K562 (cell line): ENCODE measurements at regions not wholly inside any gene's neighbourhood (a gene's known extent, or its start where the extent isn't known, plus 50 kb on each side); places are given as distances from the start of the nearest gene placed in this dataset.

Source experiments
- CTCFL ChIP-seq: IDR thresholded peaks from 2 replicates; pipeline ENCODE4 v1.6.1; 2011; ENCODE audit warnings: borderline replicate concordance, low read depth, mild to moderate bottlenecking, moderate library complexity, low read length; ENCODE audit not compliant: insufficient read depth, poor library complexity, severe bottlenecking
- E2F1 ChIP-seq: sonication (generic); formaldehyde crosslinking; IDR thresholded peaks from 2 replicates; pipeline ENCODE4 v1.8.1; 2023; ENCODE audit warnings: mild to moderate bottlenecking, missing genetic modification reagents, moderate library complexity
- ETS1 ChIP-seq: conservative IDR thresholded peaks from 2 replicates; pipeline ENCODE4 v1.6.1; 2011; ENCODE audit warnings: low read depth, mild to moderate bottlenecking, low read length; ENCODE audit not compliant: control insufficient read depth
- HNRNPLL ChIP-seq: fragments of 200-400 bp; formaldehyde crosslinking; IDR thresholded peaks from 2 replicates; pipeline ENCODE4 v1.6.1; 2017; ENCODE audit warnings: low read length, low read depth, mild to moderate bottlenecking; ENCODE audit not compliant: poor library complexity, severe bottlenecking
- NCOA6 ChIP-seq: fragments of 450-650 bp; IDR thresholded peaks from 2 replicates; pipeline ENCODE4 v1.6.1; 2017; ENCODE audit warnings: mild to moderate bottlenecking
- SPI1 ChIP-seq: IDR thresholded peaks from 2 replicates; pipeline ENCODE4 v1.6.1; 2011; ENCODE audit warnings: low read depth, low read length, control low read depth, borderline replicate concordance
- TCF7 ChIP-seq: sonication (generic); IDR thresholded peaks from 2 replicates; pipeline ENCODE4 v1.6.1; 2016; ENCODE audit warnings: antibody characterized with exemption, borderline replicate concordance
- TOE1 ChIP-seq, 2 experiments: fragments of 450-650 bp in 1 of 2; sonication (generic) in 1 of 2; formaldehyde crosslinking in 1 of 2; IDR thresholded peaks; 2 replicates each; pipeline versions ENCODE4 v1.7.1 to v1.8.0; 2016 to 2022; ENCODE audit warnings: borderline replicate concordance in 2 of 2, mild to moderate bottlenecking in 2 of 2, antibody characterized with exemption in 1 of 2, inconsistent platforms in 1 of 2, low read depth in 1 of 2, missing genetic modification reagents in 1 of 2, moderate library complexity in 1 of 2
- ZNF134 ChIP-seq: fragments of 250-450 bp; sonication (Bioruptor Pico); conservative IDR thresholded peaks from 2 replicates; pipeline ENCODE4 v1.4.0; 2020
- ZNF232 ChIP-seq: sonication (generic); formaldehyde crosslinking; IDR thresholded peaks from 2 replicates; pipeline ENCODE4 v1.8.0; 2022; ENCODE audit warnings: mild to moderate bottlenecking, missing genetic modification reagents
- ZNF253 ChIP-seq: fragments of 250-450 bp; sonication (Bioruptor Pico); conservative IDR thresholded peaks from 2 replicates; pipeline ENCODE4 v1.6.1; 2021; ENCODE audit warnings: mild to moderate bottlenecking
- ZNF316 ChIP-seq: fragments of 450-650 bp; IDR thresholded peaks from 2 replicates; pipeline ENCODE4 v1.6.1; 2016
- ZNF318 ChIP-seq, 2 experiments: fragments of 450-650 bp; IDR thresholded peaks; 2 replicates each; pipeline ENCODE4 v1.6.1; 2016; ENCODE audit warnings: mild to moderate bottlenecking in 2 of 2, borderline replicate concordance in 1 of 2, low read depth in 1 of 2, moderate library complexity in 1 of 2
- ZNF766 ChIP-seq: fragments of 200-800 bp; sonication (Bioruptor generic); conservative IDR thresholded peaks from 2 replicates; pipeline ENCODE4 v1.6.1; 2016; ENCODE audit warnings: missing genetic modification characterization, missing compliant biosample characterization

GRCh38 chr11:69981119-69981784, 96.9 kb upstream of the ANO1 start (continued):
- no peak for TF ChIP-seq CTCFL
- no peak for TF ChIP-seq ZNF316
- no peak for TF ChIP-seq ZNF134 (CRISPR knock-in tag)
- no peak for TF ChIP-seq NCOA6
- no peak for TF ChIP-seq ZNF766
- TF ChIP-seq ZNF253 (CRISPR knock-in tag) = no peak
- no peak for TF ChIP-seq SPI1
- TF ChIP-seq ZNF318 (IDR thresholded peaks at IDR 0.05; ENCODE audit: borderline replicate concordance in 1 of 2, low read depth in 1 of 2) = no peak
- TF ChIP-seq ZNF232 (CRISPR knock-in tag) = no peak
- peak; percentile 44 for TF ChIP-seq HNRNPLL
- TF ChIP-seq TCF7 = no peak
- TF ChIP-seq E2F1 (CRISPR knock-in tag) = no peak
- no peak for TF ChIP-seq TOE1 (IDR thresholded peaks at IDR 0.05; ENCODE audit: borderline replicate concordance)
- TF ChIP-seq TOE1 (CRISPR knock-in tag; IDR thresholded peaks at IDR 0.05; ENCODE audit: borderline replicate concordance, low read depth) = no peak
- peak; percentile 87 for TF ChIP-seq ETS1
